ENCODE measurements at regions not wholly inside any gene's neighbourhood (a gene's known extent, or its start where the extent isn't known, plus 50 kb on each side); places are given as distances from the start of the nearest gene placed in this dataset.
"Not testable (repeated sequence)": the region's sequence is repeated elsewhere in the genome, so short reads cannot be mapped to it uniquely, and the experiment has no call there.

GRCh38 chr1:193402977-193403376 lies 216.6 kb upstream of the B3GALT2 start:
- DNase-seq: no peak

GRCh38 chr1:193402037-193402436 lies 215.6 kb upstream of the B3GALT2 start:
- DNase-seq: no peak

GRCh38 chr1:193394336-193394735 lies 207.9 kb upstream of the B3GALT2 start:
- DNase-seq: no peak

- DNase-seq: no peak
Observed at GRCh38 chr1:193392686-193393085, 206.3 kb upstream of the B3GALT2 start.

- no peak for DNase-seq
Observed at GRCh38 chr1:193388683-193389082, 202.3 kb upstream of the B3GALT2 start.

GRCh38 chr1:193388165-193388564 lies 201.8 kb upstream of the B3GALT2 start:
- DNase-seq: no peak

GRCh38 chr1:193387406-193387805 lies 201.0 kb upstream of the B3GALT2 start:
- DNase-seq: no peak

- DNase-seq: not testable (repeated sequence)
Observed at GRCh38 chr1:193378451-193378850, 192.0 kb upstream of the B3GALT2 start.

GRCh38 chr1:193377472-193377871 lies 191.1 kb upstream of the B3GALT2 start:
- no peak for DNase-seq

- no peak for DNase-seq
Observed at GRCh38 chr1:193372553-193372952, 186.1 kb upstream of the B3GALT2 start.

GRCh38 chr1:193368302-193368701 lies 181.9 kb upstream of the B3GALT2 start:
- DNase-seq: no peak

GRCh38 chr1:193367863-193368262 lies 181.4 kb upstream of the B3GALT2 start:
- no peak for DNase-seq

- no peak for DNase-seq
Observed at GRCh38 chr1:193366764-193367507, 180.5 kb upstream of the B3GALT2 start.

GRCh38 chr1:193365966-193366365 lies 179.6 kb upstream of the B3GALT2 start:
- DNase-seq: no peak

GRCh38 chr1:193359631-193360030 lies 173.2 kb upstream of the B3GALT2 start:
- DNase-seq: no peak

GRCh38 chr1:193358419-193358818 lies 172.0 kb upstream of the B3GALT2 start:
- DNase-seq: no peak

GRCh38 chr1:193356249-193356648 lies 169.8 kb upstream of the B3GALT2 start:
- DNase-seq: no peak

- no peak for DNase-seq
Observed at GRCh38 chr1:193355626-193356025, 169.2 kb upstream of the B3GALT2 start.

GRCh38 chr1:193355178-193355577 lies 168.8 kb upstream of the B3GALT2 start:
- no peak for DNase-seq

GRCh38 chr1:193348769-193349535 lies 162.5 kb upstream of the B3GALT2 start:
- no peak for DNase-seq

GRCh38 chr1:193348091-193348768 lies 161.8 kb upstream of the B3GALT2 start:
- DNase-seq: no peak

- DNase-seq: no peak
Observed at GRCh38 chr1:193346085-193346484, 159.7 kb upstream of the B3GALT2 start.
